ENCODE measurements at regions not wholly inside any gene's neighbourhood (a gene's known extent, or its start where the extent isn't known, plus 50 kb on each side); places are given as distances from the start of the nearest gene placed in this dataset.
A peak's percentile ranks its signal among the peaks of the same experiment; 100 is the strongest.

DNA sequence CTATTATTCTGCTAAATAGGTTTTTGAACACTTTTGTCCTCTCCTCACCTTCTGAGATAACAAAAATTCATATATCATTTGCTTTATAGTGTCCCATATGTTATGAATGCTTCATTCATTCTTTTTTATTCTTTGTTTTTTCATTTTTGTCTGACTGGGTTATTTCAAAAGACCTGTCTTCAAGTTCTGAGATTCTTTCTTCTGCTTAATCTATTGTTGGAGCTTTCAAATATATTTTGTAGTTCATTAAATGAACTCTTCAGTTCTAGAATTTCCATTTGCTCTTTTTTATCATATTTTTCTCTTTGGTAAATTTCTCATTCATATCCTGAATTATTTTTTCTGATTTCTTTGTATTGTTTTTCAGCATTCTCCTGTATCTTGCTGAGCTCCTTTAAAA lies 53.1 kb upstream of the SCIN start:
- TF ChIP-seq, protein P1, sequence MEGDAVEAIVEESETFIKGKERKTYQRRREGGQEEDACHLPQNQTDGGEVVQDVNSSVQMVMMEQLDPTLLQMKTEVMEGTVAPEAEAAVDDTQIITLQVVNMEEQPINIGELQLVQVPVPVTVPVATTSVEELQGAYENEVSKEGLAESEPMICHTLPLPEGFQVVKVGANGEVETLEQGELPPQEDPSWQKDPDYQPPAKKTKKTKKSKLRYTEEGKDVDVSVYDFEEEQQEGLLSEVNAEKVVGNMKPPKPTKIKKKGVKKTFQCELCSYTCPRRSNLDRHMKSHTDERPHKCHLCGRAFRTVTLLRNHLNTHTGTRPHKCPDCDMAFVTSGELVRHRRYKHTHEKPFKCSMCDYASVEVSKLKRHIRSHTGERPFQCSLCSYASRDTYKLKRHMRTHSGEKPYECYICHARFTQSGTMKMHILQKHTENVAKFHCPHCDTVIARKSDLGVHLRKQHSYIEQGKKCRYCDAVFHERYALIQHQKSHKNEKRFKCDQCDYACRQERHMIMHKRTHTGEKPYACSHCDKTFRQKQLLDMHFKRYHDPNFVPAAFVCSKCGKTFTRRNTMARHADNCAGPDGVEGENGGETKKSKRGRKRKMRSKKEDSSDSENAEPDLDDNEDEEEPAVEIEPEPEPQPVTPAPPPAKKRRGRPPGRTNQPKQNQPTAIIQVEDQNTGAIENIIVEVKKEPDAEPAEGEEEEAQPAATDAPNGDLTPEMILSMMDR (IDR thresholded peaks at IDR 0.05) = no peak
- TF ChIP-seq POLR2A (IDR thresholded peaks at IDR 0.05) (no peak), EP300 (IDR thresholded peaks at IDR 0.05) (no peak), POLR2AphosphoS5 (IDR thresholded peaks at IDR 0.05) (no peak)
- no peak for DNase-seq

DNA sequence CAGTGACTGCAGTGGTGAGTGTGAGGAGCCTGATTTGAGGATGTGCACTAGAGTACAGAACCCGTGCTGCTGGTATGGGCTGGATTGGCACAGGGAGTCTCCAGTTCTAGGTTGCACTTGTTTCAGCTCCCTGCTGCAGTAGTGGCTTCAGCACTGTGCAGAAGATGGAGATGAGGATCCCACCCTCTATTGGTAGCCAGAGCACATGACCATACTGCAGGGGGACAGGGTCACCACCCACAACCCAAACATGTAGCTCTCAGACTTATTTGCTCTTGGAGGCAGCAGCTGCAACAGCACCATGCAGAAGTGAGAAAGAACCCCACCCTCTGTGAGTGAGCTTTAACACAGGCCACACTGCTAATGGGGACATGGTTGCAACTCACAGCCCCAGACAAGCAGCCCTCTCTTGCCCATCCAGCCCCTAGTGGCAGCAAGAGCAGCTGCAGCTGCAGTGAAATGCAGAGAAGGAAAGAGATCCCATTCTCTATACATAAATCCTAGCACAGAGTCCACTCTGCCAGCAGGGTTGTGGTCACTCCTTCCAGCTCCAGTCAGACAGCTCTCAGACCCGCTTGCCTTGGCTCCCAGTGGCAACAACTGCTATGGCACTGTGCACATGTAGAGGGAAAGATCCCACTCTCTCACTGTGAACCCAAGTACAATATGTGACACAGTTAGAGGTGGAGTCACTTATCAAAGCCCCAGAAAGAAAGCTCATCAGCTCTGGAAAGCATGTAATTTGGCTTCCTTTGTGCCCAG lies 51.4 kb upstream of the SCIN start:
- Histone ChIP-seq H3K9me3 (peaks cover 0 to 26% (median 3%) of the 10 kb centered on the region in 4 donors), H3K4me1 (no peaks in the 10 kb centered on the region), H3K27ac (no peak overlapping the region), H3K36me3 (no peaks in the 10 kb centered on the region), H3K4me3 (no peak overlapping the region), H3K27me3 (no peaks in the 10 kb centered on the region)
- DNase-seq = peak in 1 of 2 donors; percentile 22
- TF ChIP-seq, protein P1 (IDR thresholded peaks at IDR 0.05) = peak in 2 of 7 experiments; percentile 14 to 24
- no peak for TF ChIP-seq POLR2A (IDR thresholded peaks at IDR 0.05)
- WGBS, 5 donors = 51 to 88% (median 70%) methylated on average over 1 to 2 of the region's 2 CpGs
- intact Hi-C loops (cut with DNase I; ENCODE audit: low total_unique reads) = loop anchor here (5.0 kb wide), 1 partner anchor 98 kb away; no protein-coding TSS in a partner anchor

More for the DNA sequence above, 53.1 kb upstream of the SCIN start:
- no peak overlapping the region for H3K27ac ChIP-seq
- intact Hi-C loops (cut with DNase I; ENCODE audit: low total_unique reads) = loop anchor here (5.0 kb wide), 1 partner anchor 100 kb away; no protein-coding TSS in a partner anchor
- no peaks in the 10 kb centered on the region for H3K4me1 ChIP-seq
- no peaks in the 10 kb centered on the region for H3K27me3 ChIP-seq
- no peak overlapping the region for H3K4me3 ChIP-seq
- H3K36me3 ChIP-seq = no peaks in the 10 kb centered on the region
- peaks cover 0 to 31% (median 3%) of the 10 kb centered on the region in 4 donors for H3K9me3 ChIP-seq

DNA sequence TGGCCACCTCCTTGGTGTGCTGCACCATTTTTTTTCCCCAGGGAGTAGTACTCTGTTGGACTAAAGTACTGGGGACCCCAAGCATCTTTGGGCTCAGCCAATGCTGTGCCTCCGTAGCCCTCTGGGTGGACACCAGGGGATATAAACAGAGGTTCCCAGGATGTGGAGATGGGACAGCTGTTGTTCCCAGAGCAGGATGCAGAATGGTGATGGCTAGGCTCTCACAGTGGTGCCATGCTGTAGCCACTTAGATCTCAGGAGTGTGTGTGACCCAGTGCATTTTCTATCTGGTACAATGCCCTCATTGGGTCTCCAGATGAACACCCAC lies 50.9 kb upstream of the SCIN start:
- intact Hi-C loops (cut with DNase I; ENCODE audit: low total_unique reads) = loop anchor here (5.0 kb wide), 2 partner anchors 98 to 743 kb away; no protein-coding TSS in a partner anchor
- Histone ChIP-seq H3K4me3 (no peak overlapping the region), H3K27ac (no peak overlapping the region), H3K4me1 (no peaks in the 10 kb centered on the region), H3K27me3 (no peaks in the 10 kb centered on the region), H3K9me3 (peaks cover 0 to 25% (median 3%) of the 10 kb centered on the region in 4 donors), H3K36me3 (no peaks in the 10 kb centered on the region)
- no peak for DNase-seq
- TF ChIP-seq POLR2AphosphoS5 (IDR thresholded peaks at IDR 0.05) = no peak
- 0 to 100% (median 17%) methylated on average over 1 of the region's 1 CpG for WGBS, 5 donors

Measured in stomach (tissue), 8 donors.